Prostate gland (tissue), 2 donors: ENCODE measurements at regions not wholly inside any gene's neighbourhood (a gene's known extent, or its start where the extent isn't known, plus 50 kb on each side); places are given as distances from the start of the nearest gene placed in this dataset.

Experiments
- CTCF ChIP-seq, 4 experiments: fragments of 200-600 bp in 2 of 4; fragments of 450-650 bp in 2 of 4; sonication (generic) in 2 of 4; IDR thresholded peaks; 1 replicate in 3 of 4; 2 replicates in 1 of 4; pipeline ENCODE4 v1.5.1; 2016 to 2019; ENCODE audit warnings: antibody characterized with exemption in 4 of 4, mild to moderate bottlenecking in 2 of 4, moderate library complexity in 2 of 4
- POLR2A ChIP-seq: fragments of 450-650 bp; IDR thresholded peaks from one replicate; pipeline ENCODE4 v1.6.1; 2016; ENCODE audit warnings: antibody characterized with exemption, mild to moderate bottlenecking
- POLR2AphosphoS5 ChIP-seq: sonication (generic); formaldehyde crosslinking; IDR thresholded peaks from one replicate; pipeline ENCODE4 v1.6.1; 2017; ENCODE audit warnings: antibody characterized with exemption

- no peak for TF ChIP-seq CTCF (IDR thresholded peaks at IDR 0.05)
- TF ChIP-seq POLR2AphosphoS5, result no peak
- no peak for TF ChIP-seq POLR2A
Observed at GRCh38 chr4:58807843-58808615, 1697.8 kb upstream of the IGFBP7 start.
